OCI-LY7 (cell line): ENCODE measurements at regions not wholly inside any gene's neighbourhood (a gene's known extent, or its start where the extent isn't known, plus 50 kb on each side); places are given as distances from the start of the nearest gene placed in this dataset.

Experiments
- EZH2phosphoT487 ChIP-seq: fragments of 200-600 bp; sonication (generic); IDR thresholded peaks from 2 replicates; pipeline ENCODE4 v1.6.1; 2018; ENCODE audit warnings: low read depth, borderline replicate concordance, mild to moderate bottlenecking, mixed run types, antibody characterized with exemption, low read length, moderate library complexity, mixed read lengths
- TF ChIP-seq, protein P1 (sequence below): fragments of 200-600 bp; sonication (generic); conservative IDR thresholded peaks from 2 replicates; pipeline ENCODE4 v1.5.1; 2014; ENCODE audit warnings: mild to moderate bottlenecking, antibody characterized with exemption, low read length, moderate library complexity, mixed read lengths

DNA sequence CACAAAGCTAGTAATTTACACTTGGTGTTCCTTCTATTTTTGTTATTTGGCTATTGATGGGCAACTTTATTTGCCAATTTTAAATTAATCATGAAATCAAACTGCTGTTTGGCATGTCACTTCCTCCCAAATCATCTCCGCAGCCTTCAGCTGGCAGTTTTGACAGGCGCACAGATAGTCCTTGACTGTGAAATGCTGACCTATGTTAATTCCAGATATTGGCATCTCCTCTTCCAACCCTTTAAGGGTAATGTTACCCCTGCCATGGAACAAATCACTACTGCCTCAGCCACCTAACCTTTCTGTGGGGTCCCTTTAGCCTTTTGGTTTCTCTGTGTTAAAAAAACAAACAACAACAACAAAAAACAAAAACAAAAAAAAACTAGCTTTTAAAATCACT lies 182.4 kb upstream of the TANK start:
- TF ChIP-seq, protein P1, sequence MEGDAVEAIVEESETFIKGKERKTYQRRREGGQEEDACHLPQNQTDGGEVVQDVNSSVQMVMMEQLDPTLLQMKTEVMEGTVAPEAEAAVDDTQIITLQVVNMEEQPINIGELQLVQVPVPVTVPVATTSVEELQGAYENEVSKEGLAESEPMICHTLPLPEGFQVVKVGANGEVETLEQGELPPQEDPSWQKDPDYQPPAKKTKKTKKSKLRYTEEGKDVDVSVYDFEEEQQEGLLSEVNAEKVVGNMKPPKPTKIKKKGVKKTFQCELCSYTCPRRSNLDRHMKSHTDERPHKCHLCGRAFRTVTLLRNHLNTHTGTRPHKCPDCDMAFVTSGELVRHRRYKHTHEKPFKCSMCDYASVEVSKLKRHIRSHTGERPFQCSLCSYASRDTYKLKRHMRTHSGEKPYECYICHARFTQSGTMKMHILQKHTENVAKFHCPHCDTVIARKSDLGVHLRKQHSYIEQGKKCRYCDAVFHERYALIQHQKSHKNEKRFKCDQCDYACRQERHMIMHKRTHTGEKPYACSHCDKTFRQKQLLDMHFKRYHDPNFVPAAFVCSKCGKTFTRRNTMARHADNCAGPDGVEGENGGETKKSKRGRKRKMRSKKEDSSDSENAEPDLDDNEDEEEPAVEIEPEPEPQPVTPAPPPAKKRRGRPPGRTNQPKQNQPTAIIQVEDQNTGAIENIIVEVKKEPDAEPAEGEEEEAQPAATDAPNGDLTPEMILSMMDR, result no peak
- TF ChIP-seq EZH2phosphoT487, result no peak
